Uterus (tissue), 2 donors: ENCODE measurements at regions not wholly inside any gene's neighbourhood (a gene's known extent, or its start where the extent isn't known, plus 50 kb on each side); places are given as distances from the start of the nearest gene placed in this dataset.

Experiments used
- CTCF ChIP-seq, 4 experiments: fragments of 200-600 bp in 2 of 4; fragments of 450-650 bp in 2 of 4; sonication (generic) in 2 of 4; IDR thresholded peaks; one replicate each; pipeline ENCODE4 v1.5.1; 2016 to 2019; ENCODE audit warnings: antibody characterized with exemption in 4 of 4, mild to moderate bottlenecking in 2 of 4, moderate library complexity in 1 of 4
- POLR2A ChIP-seq, 2 donors: fragments of 450-650 bp; IDR thresholded peaks; one replicate each; pipeline ENCODE4 v1.6.1; 2016; ENCODE audit warnings: antibody characterized with exemption in 2 of 2, mild to moderate bottlenecking in 1 of 2, moderate library complexity in 1 of 2

- no peak for TF ChIP-seq POLR2A (IDR thresholded peaks at IDR 0.05)
- TF ChIP-seq CTCF (IDR thresholded peaks at IDR 0.05): no peak
Measured at GRCh38 chr1:101325144-101325543, 88.3 kb downstream of the S1PR1 start.
